Peyer's patch (tissue), 4 donors: ENCODE measurements at regions not wholly inside any gene's neighbourhood (a gene's known extent, or its start where the extent isn't known, plus 50 kb on each side); places are given as distances from the start of the nearest gene placed in this dataset.
A peak's percentile ranks its signal among the peaks of the same experiment; 100 is the strongest.

Experiments used
- DNase-seq, 3 donors: peaks; one replicate each; pipeline ENCODE4 v3.0.0-alpha.2; 2017 to 2019
- H3K27ac ChIP-seq, 4 donors: fragments of 200-600 bp; sonication (generic); one replicate each; pipeline ENCODE4 v1.5.1; 2016 to 2019
- H3K27me3 ChIP-seq, 2 donors: fragments of 200-600 bp; sonication (generic); one replicate each; pipeline ENCODE4 v1.5.1; 2019
- H3K36me3 ChIP-seq, 3 donors: fragments of 200-600 bp; sonication (generic); one replicate each; pipeline ENCODE4 v1.5.1; 2016 to 2019
- H3K4me1 ChIP-seq, 4 donors: fragments of 200-600 bp; sonication (generic); one replicate each; pipeline ENCODE4 v1.5.1; 2016 to 2019
- H3K4me3 ChIP-seq, 4 donors: fragments of 200-600 bp; sonication (generic); 1 replicate in 3 of 4; 2 replicates in 1 of 4; pipeline ENCODE4 v1.5.1; 2016 to 2019; ENCODE audit warnings: mild to moderate bottlenecking in 1 of 4
- H3K9me3 ChIP-seq, 4 donors: fragments of 200-600 bp; sonication (generic); one replicate each; pipeline ENCODE4 v1.5.1; 2016 to 2019; ENCODE audit warnings: mild to moderate bottlenecking in 1 of 4
- POLR2A ChIP-seq, 2 donors: fragments of 450-650 bp; IDR thresholded peaks; one replicate each; pipeline ENCODE4 v1.5.1; 2017; ENCODE audit warnings: antibody characterized with exemption in 2 of 2, mild to moderate bottlenecking in 2 of 2, moderate library complexity in 2 of 2
- TF ChIP-seq, protein P1 (sequence below), 6 experiments: fragments of 450-650 bp in 4 of 6; fragments of 200-600 bp in 2 of 6; sonication (generic) in 1 of 6; IDR thresholded peaks; one replicate each; pipeline ENCODE4 v1.5.1; 2017 to 2019; ENCODE audit warnings: antibody characterized with exemption in 6 of 6, mild to moderate bottlenecking in 3 of 6, moderate library complexity in 1 of 6

- Histone ChIP-seq H3K4me3 (no peak overlapping the region), H3K27me3 (no peaks in the 10 kb centered on the region), H3K4me1 (no peaks in the 10 kb centered on the region), H3K27ac (no peak overlapping the region), H3K36me3 (no peaks in the 10 kb centered on the region), H3K9me3 (no peaks in the 10 kb centered on the region)
- no peak for DNase-seq
- TF ChIP-seq POLR2A (IDR thresholded peaks at IDR 0.05), result no peak
- TF ChIP-seq, protein P1, sequence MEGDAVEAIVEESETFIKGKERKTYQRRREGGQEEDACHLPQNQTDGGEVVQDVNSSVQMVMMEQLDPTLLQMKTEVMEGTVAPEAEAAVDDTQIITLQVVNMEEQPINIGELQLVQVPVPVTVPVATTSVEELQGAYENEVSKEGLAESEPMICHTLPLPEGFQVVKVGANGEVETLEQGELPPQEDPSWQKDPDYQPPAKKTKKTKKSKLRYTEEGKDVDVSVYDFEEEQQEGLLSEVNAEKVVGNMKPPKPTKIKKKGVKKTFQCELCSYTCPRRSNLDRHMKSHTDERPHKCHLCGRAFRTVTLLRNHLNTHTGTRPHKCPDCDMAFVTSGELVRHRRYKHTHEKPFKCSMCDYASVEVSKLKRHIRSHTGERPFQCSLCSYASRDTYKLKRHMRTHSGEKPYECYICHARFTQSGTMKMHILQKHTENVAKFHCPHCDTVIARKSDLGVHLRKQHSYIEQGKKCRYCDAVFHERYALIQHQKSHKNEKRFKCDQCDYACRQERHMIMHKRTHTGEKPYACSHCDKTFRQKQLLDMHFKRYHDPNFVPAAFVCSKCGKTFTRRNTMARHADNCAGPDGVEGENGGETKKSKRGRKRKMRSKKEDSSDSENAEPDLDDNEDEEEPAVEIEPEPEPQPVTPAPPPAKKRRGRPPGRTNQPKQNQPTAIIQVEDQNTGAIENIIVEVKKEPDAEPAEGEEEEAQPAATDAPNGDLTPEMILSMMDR (IDR thresholded peaks at IDR 0.05), result peak in 5 of 6 experiments; percentile 21 to 45 (median 34)
Measured at GRCh38 chr3:161559177-161559998, 62.8 kb downstream of the OTOL1 start.

GRCh38 chr3:161560008-161560637 lies 63.5 kb downstream of the OTOL1 start:
- Histone ChIP-seq H3K27me3 (no peaks in the 10 kb centered on the region), H3K27ac (no peak overlapping the region), H3K4me3 (no peak overlapping the region), H3K4me1 (no peaks in the 10 kb centered on the region), H3K36me3 (no peaks in the 10 kb centered on the region), H3K9me3 (no peaks in the 10 kb centered on the region)
- no peak for TF ChIP-seq POLR2A (IDR thresholded peaks at IDR 0.05)
- TF ChIP-seq, protein P1 (IDR thresholded peaks at IDR 0.05), result peak in 2 of 6 experiments; percentile 15
- no peak for DNase-seq

DNA sequence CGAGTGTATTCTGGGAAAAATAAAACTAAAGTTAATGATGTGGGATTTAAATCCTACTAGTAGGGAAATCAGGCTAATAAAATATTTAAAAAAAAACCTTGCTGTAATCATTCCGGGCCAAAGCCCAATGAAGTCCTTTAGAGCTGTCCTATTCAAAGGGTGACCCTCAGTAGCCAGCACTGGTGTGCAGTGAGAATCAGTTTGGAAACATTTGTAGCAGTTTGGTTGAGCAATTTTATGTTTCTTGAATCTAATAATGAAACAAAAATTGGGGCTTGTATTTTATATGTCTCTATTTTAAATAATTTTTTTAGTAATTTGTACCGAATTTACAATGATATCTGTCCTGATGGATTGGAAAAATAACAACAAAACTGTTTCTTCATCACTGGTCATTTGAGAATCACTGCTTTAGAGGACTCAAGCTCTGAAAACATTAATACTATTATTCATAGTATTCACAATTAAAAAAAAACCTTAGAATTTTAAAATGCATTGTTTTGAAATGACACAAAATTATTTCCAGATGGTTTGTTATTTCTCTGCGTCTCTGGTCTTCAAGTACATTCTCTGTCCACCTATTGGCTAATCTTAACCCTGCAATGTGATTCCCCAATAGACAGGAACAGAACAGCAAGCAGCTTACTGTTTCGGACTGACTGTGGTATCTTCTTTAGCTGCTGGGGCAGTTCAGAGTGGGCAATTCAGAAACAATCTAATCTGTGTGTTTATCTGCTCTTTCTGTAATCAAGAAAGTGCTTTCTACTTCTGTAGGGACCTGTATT lies 71.2 kb downstream of the OTOL1 start:
- H3K9me3 ChIP-seq, result no peaks in the 10 kb centered on the region
- TF ChIP-seq, protein P1 (IDR thresholded peaks at IDR 0.05), result no peak
- no peak for TF ChIP-seq POLR2A (IDR thresholded peaks at IDR 0.05)
- H3K27me3 ChIP-seq, result no peaks in the 10 kb centered on the region
- no peaks in the 10 kb centered on the region for H3K4me1 ChIP-seq
- no peak for DNase-seq
- no peak overlapping the region for H3K27ac ChIP-seq
- no peaks in the 10 kb centered on the region for H3K36me3 ChIP-seq
- no peak overlapping the region for H3K4me3 ChIP-seq

- no peaks in the 10 kb centered on the region for H3K36me3 ChIP-seq
- no peak overlapping the region for H3K4me3 ChIP-seq
- H3K27ac ChIP-seq, result no peak overlapping the region
- no peak for TF ChIP-seq POLR2A (IDR thresholded peaks at IDR 0.05)
- no peaks in the 10 kb centered on the region for H3K27me3 ChIP-seq
- H3K4me1 ChIP-seq, result no peaks in the 10 kb centered on the region
- H3K9me3 ChIP-seq, result no peaks in the 10 kb centered on the region
- no peak for DNase-seq
Measured at GRCh38 chr3:161568671-161569070, 72.1 kb downstream of the OTOL1 start.

- Histone ChIP-seq H3K27ac (no peak overlapping the region), H3K4me1 (no peaks in the 10 kb centered on the region), H3K4me3 (no peak overlapping the region), H3K9me3 (no peaks in the 10 kb centered on the region), H3K36me3 (no peaks in the 10 kb centered on the region), H3K27me3 (no peaks in the 10 kb centered on the region)
- no peak for DNase-seq
- no peak for TF ChIP-seq POLR2A (IDR thresholded peaks at IDR 0.05)
- TF ChIP-seq, protein P1 (IDR thresholded peaks at IDR 0.05), result no peak
Measured at GRCh38 chr3:161571951-161572350, 75.3 kb downstream of the OTOL1 start.

GRCh38 chr3:161573136-161573535 lies 76.5 kb downstream of the OTOL1 start:
- H3K27ac ChIP-seq, result no peak overlapping the region
- DNase-seq, result no peak
- no peaks in the 10 kb centered on the region for H3K27me3 ChIP-seq
- H3K9me3 ChIP-seq, result no peaks in the 10 kb centered on the region
- no peak overlapping the region for H3K4me3 ChIP-seq
- no peaks in the 10 kb centered on the region for H3K36me3 ChIP-seq
- TF ChIP-seq, protein P1 (IDR thresholded peaks at IDR 0.05), result no peak
- no peak for TF ChIP-seq POLR2A (IDR thresholded peaks at IDR 0.05)
- no peaks in the 10 kb centered on the region for H3K4me1 ChIP-seq
